ENCODE measurements at regions not wholly inside any gene's neighbourhood (a gene's known extent, or its start where the extent isn't known, plus 50 kb on each side); places are given as distances from the start of the nearest gene placed in this dataset.
"Not testable (repeated sequence)": the region's sequence is repeated elsewhere in the genome, so short reads cannot be mapped to it uniquely, and the experiment has no call there.

GRCh38 chr12:58009405-58010195, 68.2 kb downstream of the ATP23 start:
- H3K27me3 Mint-ChIP-seq (ENCODE audit: low read depth), result no peaks in the 10 kb centered on the region
- no peak overlapping the region for H3K4me3 Mint-ChIP-seq
- H3K27ac Mint-ChIP-seq, result no peak overlapping the region
- H3K36me3 Mint-ChIP-seq (ENCODE audit: low read depth), result no peaks in the 10 kb centered on the region
- no peaks in the 10 kb centered on the region for H3K4me1 Mint-ChIP-seq (ENCODE audit: low read depth)
- no peaks in the 10 kb centered on the region for H3K9me3 Mint-ChIP-seq
- DNase-seq (ENCODE audit: low spot score), result no peak

DNA sequence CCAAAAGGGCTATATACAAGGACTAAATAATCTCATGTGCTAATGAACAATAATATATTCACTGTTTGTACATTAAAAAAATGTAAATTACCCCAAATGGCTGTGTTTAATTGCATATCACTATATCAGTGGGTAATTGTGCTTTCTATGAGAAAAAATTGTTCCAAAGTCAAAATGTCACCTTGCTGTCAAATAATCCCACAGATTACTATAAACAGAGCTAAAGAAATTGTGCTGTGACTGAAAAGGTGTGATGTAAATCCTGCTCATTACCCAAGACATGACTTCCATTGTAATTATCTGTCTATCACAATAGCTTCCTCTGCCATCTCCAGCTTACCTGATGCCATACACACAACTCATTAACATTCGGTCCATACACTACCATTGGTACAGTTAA, 70.3 kb downstream of the ATP23 start:
- Mint-ChIP-seq H3K27ac (no peak overlapping the region), H3K36me3 (ENCODE audit: low read depth) (no peaks in the 10 kb centered on the region), H3K9me3 (no peaks in the 10 kb centered on the region), H3K27me3 (ENCODE audit: low read depth) (no peaks in the 10 kb centered on the region), H3K4me3 (no peak overlapping the region), H3K4me1 (ENCODE audit: low read depth) (no peaks in the 10 kb centered on the region)
- DNase-seq (ENCODE audit: low spot score), result no peak

DNA sequence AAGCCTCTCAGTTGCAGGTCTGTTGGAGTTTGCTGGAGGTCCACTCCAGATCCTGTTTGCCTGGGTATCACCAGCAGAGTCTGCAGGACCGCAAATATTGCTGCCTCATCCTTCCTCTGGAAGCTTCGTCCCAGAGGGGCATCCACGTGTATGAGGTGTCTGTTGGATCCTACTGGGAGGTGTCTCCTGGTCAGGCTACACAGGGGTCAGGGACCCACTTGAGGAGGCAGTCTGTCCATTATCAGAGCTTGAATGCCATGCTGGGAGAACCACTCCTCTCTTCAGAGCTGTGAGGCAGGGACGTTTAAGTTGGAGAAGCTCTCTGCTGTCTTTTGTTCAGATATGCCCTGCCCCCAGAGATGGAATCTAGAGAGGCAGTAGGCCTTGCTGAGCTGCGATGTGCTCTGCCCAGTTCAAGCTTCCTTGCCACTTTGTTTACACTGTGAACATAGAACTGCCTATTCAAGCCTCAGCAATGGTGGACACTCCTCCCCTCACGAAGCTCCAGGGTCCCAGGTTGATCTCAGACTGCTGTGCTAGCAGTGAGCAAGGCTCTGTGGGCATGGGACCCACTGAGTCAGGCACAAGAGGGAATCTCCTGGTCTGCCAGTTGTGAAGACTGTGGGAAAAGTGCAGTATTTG, 81.1 kb downstream of the ATP23 start:
- H3K4me1 Mint-ChIP-seq (ENCODE audit: low read depth); H3K27me3 Mint-ChIP-seq (ENCODE audit: low read depth); H3K4me3 Mint-ChIP-seq; H3K27ac Mint-ChIP-seq; DNase-seq (ENCODE audit: low spot score); H3K9me3 Mint-ChIP-seq; H3K36me3 Mint-ChIP-seq (ENCODE audit: low read depth): not testable (repeated sequence)

GRCh38 chr12:58025431-58025830, 84.1 kb downstream of the ATP23 start:
- no peak overlapping the region for H3K27ac Mint-ChIP-seq
- no peaks in the 10 kb centered on the region for H3K27me3 Mint-ChIP-seq (ENCODE audit: low read depth)
- H3K9me3 Mint-ChIP-seq, result peaks cover 7% of the 10 kb centered on the region
- no peak for DNase-seq (ENCODE audit: low spot score)
- H3K4me1 Mint-ChIP-seq (ENCODE audit: low read depth), result no peaks in the 10 kb centered on the region
- no peak overlapping the region for H3K4me3 Mint-ChIP-seq
- H3K36me3 Mint-ChIP-seq (ENCODE audit: low read depth), result no peaks in the 10 kb centered on the region

GRCh38 chr12:58026426-58026825, 85.1 kb downstream of the ATP23 start:
- H3K4me1 Mint-ChIP-seq (ENCODE audit: low read depth), result no peaks in the 10 kb centered on the region
- H3K27me3 Mint-ChIP-seq (ENCODE audit: low read depth), result no peaks in the 10 kb centered on the region
- H3K27ac Mint-ChIP-seq, result no peak overlapping the region
- H3K9me3 Mint-ChIP-seq, result peaks cover 7% of the 10 kb centered on the region
- no peak overlapping the region for H3K4me3 Mint-ChIP-seq
- H3K36me3 Mint-ChIP-seq (ENCODE audit: low read depth), result no peaks in the 10 kb centered on the region
- no peak for DNase-seq (ENCODE audit: low spot score)

DNA sequence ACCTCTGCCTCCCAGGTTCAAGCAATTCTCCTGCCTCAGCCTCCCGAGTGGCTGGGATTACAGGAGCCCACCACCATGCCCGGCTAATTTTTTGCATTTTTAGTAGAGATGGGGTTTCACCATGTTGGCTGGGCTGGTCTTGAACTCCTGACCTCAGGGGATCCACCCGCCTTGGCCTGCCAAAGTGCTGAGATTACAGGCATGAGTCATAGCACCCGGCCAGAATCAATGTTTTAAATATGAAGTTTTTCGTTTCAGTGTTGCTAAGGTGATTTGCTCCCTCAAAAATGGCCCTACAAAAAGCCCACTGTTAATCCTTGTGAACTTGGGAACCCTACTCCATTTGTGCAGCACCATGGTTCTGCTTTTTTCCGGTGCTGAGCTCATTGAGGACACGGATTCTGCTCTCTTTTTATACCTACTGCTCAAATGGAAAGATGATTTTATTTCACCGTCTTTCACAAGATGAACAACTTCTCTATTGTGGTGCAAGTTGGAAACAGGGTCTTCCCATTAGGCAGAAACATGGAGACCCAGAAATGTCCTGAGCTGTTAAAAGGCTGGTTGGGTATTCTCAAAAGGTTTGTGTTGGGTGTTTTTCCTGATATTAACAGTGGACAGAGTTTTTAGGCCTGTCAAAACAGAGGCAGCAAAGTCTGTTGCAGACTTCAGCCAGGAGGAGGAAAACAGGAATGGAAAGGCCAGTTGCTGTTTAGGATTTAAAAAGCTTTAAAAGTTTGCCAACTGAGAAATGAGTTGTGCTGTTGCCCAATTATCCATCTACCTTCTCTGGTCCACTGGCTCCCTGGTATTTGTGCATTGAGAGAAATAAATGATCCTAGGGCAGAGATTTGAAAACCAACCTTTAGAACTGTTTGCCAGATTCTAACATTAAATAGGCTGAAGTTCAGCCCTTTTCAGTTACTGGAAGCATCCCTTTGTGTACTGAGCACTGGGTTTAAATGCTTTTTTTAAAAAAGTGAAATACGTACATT, 85.8 kb downstream of the ATP23 start:
- DNase-seq (ENCODE audit: low spot score), result no peak
- Mint-ChIP-seq H3K9me3 (peaks cover 10% of the 10 kb centered on the region), H3K4me3 (no peak overlapping the region), H3K27me3 (ENCODE audit: low read depth) (no peaks in the 10 kb centered on the region), H3K36me3 (ENCODE audit: low read depth) (no peaks in the 10 kb centered on the region), H3K27ac (no peak overlapping the region), H3K4me1 (ENCODE audit: low read depth) (no peaks in the 10 kb centered on the region)

DNA sequence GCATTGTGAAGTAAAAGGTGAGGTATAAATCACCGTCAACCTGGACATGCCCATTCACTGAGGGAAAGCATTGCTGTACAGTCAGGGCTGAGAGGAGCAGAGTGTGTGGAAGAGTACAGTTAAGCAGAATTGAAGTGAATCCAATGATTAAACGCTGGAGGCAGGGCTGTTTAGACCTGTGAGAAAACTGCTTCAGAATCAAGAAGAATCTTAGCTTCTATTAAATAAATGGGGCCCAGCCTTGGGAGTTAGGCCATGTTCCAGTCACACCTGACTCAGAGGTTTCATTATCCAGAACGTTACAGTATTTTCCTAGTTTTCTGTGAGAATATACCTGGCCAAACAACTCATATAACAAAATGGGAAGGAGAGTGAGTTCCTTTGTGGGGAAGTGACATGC, 86.9 kb downstream of the ATP23 start:
- DNase-seq (ENCODE audit: low spot score), result no peak
- Mint-ChIP-seq H3K36me3 (ENCODE audit: low read depth) (no peaks in the 10 kb centered on the region), H3K4me1 (ENCODE audit: low read depth) (no peaks in the 10 kb centered on the region), H3K9me3 (peaks cover 11% of the 10 kb centered on the region), H3K27me3 (ENCODE audit: low read depth) (no peaks in the 10 kb centered on the region), H3K4me3 (no peak overlapping the region), H3K27ac (no peak overlapping the region)

GRCh38 chr12:58029260-58029659, 87.9 kb downstream of the ATP23 start:
- peaks cover 11% of the 10 kb centered on the region for H3K9me3 Mint-ChIP-seq
- H3K4me3 Mint-ChIP-seq, result no peak overlapping the region
- H3K27me3 Mint-ChIP-seq (ENCODE audit: low read depth), result no peaks in the 10 kb centered on the region
- no peak overlapping the region for H3K27ac Mint-ChIP-seq
- no peaks in the 10 kb centered on the region for H3K4me1 Mint-ChIP-seq (ENCODE audit: low read depth)
- no peak for DNase-seq (ENCODE audit: low spot score)
- H3K36me3 Mint-ChIP-seq (ENCODE audit: low read depth), result no peaks in the 10 kb centered on the region

- Mint-ChIP-seq H3K27ac (no peak overlapping the region), H3K4me3 (no peak overlapping the region), H3K27me3 (ENCODE audit: low read depth) (no peaks in the 10 kb centered on the region), H3K4me1 (ENCODE audit: low read depth) (no peaks in the 10 kb centered on the region), H3K36me3 (ENCODE audit: low read depth) (no peaks in the 10 kb centered on the region), H3K9me3 (peaks cover 24% of the 10 kb centered on the region)
- no peak for DNase-seq (ENCODE audit: low spot score)
These were observed 89.4 kb downstream of the ATP23 start for GRCh38 chr12:58030566-58031279.

DNA sequence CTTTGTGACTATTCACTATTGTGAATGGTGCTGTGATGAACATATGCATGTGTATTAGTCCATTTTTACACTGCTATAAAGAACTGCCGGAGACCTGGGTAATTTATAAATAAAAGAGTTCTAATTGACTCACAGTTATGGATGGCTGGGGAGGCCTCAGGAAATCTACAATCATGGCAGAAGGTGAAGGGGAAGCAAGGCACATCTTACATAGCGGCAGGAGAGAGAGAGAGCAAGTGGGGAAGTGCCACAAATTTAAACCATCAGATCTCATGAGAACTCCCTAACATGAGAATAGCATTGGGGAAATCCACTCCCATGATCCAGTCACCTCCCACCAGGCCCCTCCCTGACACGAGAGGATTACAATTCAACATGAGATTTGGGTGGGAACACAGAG, 90.8 kb downstream of the ATP23 start:
- no peaks in the 10 kb centered on the region for H3K36me3 Mint-ChIP-seq (ENCODE audit: low read depth)
- H3K4me1 Mint-ChIP-seq (ENCODE audit: low read depth), result no peaks in the 10 kb centered on the region
- H3K27me3 Mint-ChIP-seq (ENCODE audit: low read depth), result no peaks in the 10 kb centered on the region
- DNase-seq (ENCODE audit: low spot score), result no peak
- no peak overlapping the region for H3K27ac Mint-ChIP-seq
- H3K4me3 Mint-ChIP-seq, result no peak overlapping the region
- H3K9me3 Mint-ChIP-seq, result peaks cover 33% of the 10 kb centered on the region

- Mint-ChIP-seq H3K27me3 (ENCODE audit: low read depth) (no peaks in the 10 kb centered on the region), H3K36me3 (ENCODE audit: low read depth) (no peaks in the 10 kb centered on the region), H3K27ac (no peak overlapping the region), H3K4me3 (no peak overlapping the region), H3K9me3 (peaks cover 41% of the 10 kb centered on the region), H3K4me1 (ENCODE audit: low read depth) (no peaks in the 10 kb centered on the region)
- no peak for DNase-seq (ENCODE audit: low spot score)
These were observed 92.5 kb downstream of the ATP23 start for GRCh38 chr12:58033831-58034230.

GRCh38 chr12:58034311-58034710, 92.9 kb downstream of the ATP23 start:
- H3K4me3 Mint-ChIP-seq, result no peak overlapping the region
- H3K27me3 Mint-ChIP-seq (ENCODE audit: low read depth), result no peaks in the 10 kb centered on the region
- H3K36me3 Mint-ChIP-seq (ENCODE audit: low read depth), result no peaks in the 10 kb centered on the region

GRCh38 chr12:58034712-58035111, 93.3 kb downstream of the ATP23 start:
- H3K9me3 Mint-ChIP-seq, result peaks cover 41% of the 10 kb centered on the region
- H3K4me3 Mint-ChIP-seq, result no peak overlapping the region
- H3K4me1 Mint-ChIP-seq (ENCODE audit: low read depth), result no peaks in the 10 kb centered on the region
- no peak for DNase-seq (ENCODE audit: low spot score)
- H3K27ac Mint-ChIP-seq, result no peak overlapping the region
- H3K27me3 Mint-ChIP-seq (ENCODE audit: low read depth), result no peaks in the 10 kb centered on the region
- H3K36me3 Mint-ChIP-seq (ENCODE audit: low read depth), result no peaks in the 10 kb centered on the region

More at GRCh38 chr12:58034311-58034710, 92.9 kb downstream of the ATP23 start:
- Mint-ChIP-seq H3K4me1 (ENCODE audit: low read depth) (no peaks in the 10 kb centered on the region), H3K9me3 (peaks cover 41% of the 10 kb centered on the region), H3K27ac (no peak overlapping the region)
- DNase-seq (ENCODE audit: low spot score), result no peak

Data from T-helper 2 cell treated with Interferon-gamma antibody and Interleukin-4, amounts not matched to agents 5 μg/mL and 100 μg/mL, for 36 hours (primary cell).